GM19238 (cell line): ENCODE measurements at regions not wholly inside any gene's neighbourhood (a gene's known extent, or its start where the extent isn't known, plus 50 kb on each side); places are given as distances from the start of the nearest gene placed in this dataset.

Experiments used
- DNase-seq: peaks from one replicate; pipeline ENCODE4 v3.0.0; 2011; ENCODE audit warnings: low spot score; ENCODE audit not compliant: insufficient read length

DNA sequence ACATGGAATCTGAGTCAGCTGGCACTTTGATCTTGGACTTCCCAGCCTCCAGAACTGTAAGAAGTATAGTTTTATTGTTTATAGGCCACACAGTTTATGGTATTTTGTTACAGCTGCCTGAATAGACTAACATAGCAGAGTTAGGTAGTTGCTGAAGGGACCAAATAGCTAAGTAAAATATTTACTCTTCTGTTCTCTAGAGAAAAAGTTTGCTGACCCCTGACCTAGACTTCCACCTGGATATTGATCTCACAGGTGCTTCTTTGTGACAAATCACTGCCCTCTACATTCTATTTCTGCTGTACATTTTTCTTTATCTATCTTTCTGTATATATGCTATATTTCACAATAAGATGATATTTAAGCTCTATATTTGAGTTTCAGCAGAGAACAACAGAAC is 212.5 kb downstream of the CSNK2A3 start:
- no peak for DNase-seq

DNA sequence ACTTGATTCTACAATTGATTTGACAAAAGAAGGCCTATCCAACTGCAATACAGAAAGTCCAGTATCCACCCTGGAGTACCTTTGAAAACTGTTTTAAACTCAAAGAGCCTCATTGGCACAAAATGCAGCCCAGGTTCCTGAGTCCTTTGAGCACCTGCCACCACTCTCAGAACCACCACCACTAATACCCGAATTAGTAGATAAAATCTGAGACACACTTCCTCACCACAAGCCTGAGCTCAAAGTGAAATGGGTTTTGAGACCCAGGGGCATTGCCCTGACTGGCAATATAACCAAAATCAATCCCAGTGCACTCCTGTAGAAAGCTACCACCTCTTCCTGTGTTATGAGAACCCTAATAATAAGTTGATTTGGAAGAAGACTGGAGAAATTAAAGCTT is 215.7 kb downstream of the CSNK2A3 start:
- no peak for DNase-seq

DNA sequence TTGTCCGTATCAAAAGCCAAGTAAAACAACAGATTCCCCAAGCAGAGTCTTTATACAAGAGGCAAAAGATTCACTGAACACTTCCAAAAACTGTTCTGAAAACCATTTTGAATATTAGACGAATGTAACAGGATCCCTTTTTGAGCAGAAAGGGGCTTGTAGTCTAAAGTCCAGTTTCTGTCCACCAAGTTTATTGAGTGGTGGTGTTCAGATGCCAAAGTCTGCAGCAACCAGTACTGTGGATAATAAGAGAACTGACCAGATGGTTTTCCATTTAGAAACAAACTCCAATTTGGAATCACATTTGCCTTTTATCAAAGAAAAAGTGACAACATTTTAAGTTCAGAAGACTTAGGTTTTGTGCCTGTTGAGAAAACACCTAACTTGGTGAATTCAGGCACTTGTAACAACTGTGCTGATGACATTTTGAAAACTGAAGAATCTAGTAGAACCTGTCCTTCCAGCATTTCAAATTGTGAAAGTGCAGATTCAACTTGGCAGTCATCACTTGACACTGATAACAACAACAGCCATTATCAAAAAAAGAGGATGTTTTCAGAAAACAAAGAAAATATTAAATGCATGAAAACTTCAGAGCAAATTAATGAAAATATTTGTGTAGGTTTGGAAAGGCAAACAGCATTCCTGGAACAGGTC is 217.1 kb downstream of the CSNK2A3 start:
- no peak for DNase-seq

DNA sequence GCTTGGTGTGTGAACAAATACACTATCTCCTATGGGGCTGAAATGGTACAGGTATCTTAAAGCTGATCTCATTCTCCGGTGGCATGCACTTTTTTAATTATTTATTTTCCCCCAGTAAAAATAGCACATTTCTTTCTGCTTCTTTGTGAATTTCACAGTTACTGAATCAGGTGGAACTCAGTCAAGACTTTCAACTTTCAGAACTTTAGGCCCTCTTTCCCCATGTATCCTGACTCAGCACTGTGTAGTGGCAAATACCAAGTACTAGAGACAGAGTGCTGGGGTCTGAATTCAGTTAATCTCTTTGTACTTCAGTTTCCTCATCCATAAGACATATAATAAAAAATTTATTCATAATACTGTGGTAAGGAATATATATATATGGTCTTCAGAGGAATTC is 223.9 kb downstream of the CSNK2A3 start:
- no peak for DNase-seq

DNA sequence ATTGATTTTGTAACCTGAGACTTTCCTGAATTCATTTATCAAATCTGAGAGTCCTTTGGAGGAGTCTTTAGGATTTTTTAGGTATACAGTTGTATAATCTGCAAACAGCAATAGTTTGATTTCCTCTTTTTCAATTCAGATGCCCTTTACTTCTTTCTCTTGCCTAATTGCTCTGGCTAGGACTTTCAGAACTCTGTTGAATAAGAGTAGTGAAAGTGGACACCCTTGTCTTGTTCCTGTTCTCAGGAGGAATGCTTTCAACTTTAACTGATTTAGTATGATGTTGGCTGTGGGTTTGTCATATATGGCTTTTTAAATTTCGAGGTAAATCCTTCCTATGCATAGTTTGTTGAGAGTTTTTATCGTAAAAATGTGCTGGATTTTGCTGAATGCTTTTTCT is 227.4 kb downstream of the CSNK2A3 start:
- no peak for DNase-seq

DNA sequence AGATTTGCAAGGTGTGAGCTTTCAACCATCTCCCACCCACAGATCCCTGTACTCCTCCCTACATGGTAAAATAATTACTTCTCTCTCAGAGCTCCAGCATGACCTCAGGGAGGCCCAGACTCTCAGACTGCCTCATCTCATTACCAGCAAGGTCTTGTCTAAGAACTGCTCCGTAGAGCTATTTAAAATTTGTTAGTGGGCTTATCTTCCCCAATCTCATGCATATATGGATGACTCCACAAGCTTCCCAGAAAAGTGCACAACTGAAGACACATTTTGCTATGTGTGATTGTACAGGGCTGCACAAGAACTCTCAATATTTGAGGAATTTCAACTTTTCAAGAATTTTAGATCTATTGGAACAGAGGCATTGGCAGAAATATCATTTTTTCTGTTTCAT is 230.3 kb downstream of the CSNK2A3 start:
- DNase-seq = no peak

DNA sequence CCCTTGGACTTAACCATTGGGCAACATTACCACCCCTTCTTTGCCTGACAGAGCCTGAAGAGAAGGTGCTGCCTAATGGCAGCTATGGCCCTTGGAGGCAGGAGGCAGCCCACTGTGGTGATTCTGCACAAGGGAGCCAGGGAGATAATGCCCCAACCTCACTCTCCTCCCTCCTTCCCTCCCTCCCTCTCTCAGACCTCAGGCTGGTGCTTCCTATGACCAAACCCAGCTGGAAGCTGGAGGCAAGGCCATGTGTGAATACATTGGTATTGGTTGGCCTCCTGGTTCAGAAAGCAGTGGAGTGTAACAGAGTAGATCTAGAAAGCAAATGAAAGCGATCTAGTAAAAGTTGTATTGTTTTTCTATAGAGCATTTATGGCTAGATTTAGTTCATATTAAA is 233.1 kb downstream of the CSNK2A3 start:
- no peak for DNase-seq

DNA sequence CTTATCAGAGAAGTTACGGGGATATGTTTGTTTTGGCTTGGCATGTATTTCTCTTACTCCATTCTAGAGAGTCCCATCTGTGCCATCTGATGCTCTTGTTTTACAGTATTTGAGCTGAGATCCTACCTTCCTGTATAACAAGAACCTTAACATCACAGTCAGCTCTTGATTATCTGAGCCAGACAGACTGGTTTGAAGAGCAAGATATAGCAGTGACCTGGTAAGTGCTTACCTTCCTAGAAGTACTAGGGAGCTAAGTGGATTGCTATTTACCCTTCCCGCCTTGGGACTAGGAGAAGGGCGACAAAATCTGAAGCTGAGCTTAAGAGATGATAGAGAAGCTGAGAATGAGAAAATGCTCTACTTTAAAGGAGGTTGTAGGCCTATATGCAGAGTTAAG is 235.3 kb downstream of the CSNK2A3 start:
- no peak for DNase-seq

DNA sequence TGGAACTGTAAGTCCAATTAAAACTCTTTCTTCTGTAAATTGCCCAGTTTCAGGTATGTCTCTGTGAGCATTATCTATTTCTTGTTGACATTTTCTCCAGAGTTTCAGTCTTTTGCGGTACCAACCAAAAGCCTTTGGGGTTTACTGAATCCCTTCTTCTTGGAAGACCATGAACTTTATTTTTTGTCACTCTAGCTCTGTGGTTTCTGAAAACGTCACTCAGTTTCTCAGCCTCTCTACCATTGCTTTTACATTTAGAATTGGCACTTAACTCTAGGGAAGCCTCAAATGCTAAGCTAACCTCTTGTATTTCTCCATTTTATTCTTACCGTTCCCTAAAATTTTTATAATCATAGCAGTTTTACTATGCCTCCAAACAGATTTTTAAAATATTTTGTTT is 237.6 kb downstream of the CSNK2A3 start:
- no peak for DNase-seq

DNA sequence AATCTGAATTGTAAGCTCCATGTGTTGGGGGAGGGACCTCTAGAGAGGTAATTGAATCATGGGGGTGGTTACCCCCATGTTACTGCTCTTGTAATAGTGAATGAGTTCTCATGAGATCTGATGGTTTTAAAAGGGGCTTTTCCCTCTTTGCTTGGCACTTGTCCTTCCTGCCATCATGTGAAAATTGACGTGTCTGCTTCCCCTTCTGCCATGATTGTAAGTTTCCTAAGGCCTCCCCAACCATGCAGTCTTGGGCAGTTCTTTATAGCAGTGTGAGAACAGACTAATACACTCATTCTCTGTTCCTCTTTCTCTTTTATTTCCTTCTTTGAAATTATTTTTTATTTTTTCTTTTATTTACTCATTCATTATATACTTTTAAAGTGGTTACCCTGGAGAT is 239.4 kb downstream of the CSNK2A3 start:
- no peak for DNase-seq

DNA sequence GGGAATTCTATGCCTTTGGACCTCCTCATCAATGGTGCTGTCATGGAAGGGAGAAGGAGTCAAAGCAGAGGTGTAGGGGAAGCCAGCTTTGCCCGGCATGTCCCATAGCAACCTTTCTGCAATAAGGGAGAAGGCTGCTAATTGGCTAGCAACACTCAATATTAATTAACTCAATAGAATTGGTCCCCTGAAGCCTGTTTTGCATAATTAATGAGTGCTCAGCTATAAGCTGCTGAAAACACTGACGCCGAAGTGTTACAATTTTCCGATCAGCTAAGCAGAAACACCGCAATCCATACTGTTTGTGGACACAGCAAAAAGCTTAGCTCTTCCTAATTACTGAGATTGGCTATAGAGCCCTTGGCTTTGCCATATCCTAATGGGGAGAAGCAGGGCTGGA is 245.0 kb downstream of the CSNK2A3 start:
- DNase-seq = no peak

DNA sequence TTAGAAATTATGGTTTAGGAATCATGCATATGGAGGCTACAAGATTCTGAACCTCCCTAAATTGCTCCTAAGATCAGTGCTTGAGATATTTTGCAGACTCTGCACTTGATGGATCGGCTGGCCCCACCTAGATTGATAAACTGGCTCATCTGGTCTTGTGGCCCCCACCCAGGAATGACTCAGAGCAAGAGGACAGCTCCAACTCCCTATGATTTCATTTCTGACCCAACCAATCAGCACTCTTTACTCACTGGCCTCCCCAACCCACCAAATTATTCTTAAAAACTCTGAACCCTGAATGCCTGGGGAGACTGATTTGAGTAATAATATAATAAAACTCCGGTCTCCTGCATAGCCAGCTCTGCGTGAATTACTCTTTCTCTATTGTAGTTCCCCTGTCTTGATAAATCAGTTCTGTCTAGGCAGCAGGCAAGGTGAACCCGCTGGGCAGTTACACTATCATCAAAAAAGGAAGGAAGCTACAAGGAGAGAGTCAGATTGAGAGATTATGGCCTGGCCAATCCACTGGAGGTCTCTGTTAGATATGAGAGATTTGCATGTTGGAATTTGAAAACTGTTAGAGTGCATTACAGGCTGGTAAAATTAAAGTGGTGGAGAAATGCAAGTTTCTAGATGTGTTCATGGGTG is 245.8 kb downstream of the CSNK2A3 start:
- DNase-seq = no peak

DNA sequence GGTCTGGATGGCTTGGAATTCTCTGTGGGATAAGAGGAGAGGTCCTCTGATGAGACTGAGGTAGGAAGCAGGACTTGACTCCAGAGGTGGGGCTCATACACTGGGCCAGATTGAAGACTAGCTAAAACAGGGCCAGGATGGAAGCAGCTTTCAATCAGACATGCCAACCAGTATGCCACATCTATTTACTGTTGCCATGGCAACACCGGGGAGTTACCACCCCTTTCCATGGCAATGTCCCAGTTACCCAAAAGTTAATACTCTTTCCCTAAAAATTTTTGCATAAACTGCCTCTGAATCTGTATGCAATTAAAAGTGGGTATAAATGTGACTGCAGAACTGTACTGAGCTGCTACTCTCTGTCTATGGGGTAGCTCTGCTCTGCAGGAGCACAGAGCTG is 247.5 kb upstream of the ZBED5 start:
- DNase-seq = no peak

DNA sequence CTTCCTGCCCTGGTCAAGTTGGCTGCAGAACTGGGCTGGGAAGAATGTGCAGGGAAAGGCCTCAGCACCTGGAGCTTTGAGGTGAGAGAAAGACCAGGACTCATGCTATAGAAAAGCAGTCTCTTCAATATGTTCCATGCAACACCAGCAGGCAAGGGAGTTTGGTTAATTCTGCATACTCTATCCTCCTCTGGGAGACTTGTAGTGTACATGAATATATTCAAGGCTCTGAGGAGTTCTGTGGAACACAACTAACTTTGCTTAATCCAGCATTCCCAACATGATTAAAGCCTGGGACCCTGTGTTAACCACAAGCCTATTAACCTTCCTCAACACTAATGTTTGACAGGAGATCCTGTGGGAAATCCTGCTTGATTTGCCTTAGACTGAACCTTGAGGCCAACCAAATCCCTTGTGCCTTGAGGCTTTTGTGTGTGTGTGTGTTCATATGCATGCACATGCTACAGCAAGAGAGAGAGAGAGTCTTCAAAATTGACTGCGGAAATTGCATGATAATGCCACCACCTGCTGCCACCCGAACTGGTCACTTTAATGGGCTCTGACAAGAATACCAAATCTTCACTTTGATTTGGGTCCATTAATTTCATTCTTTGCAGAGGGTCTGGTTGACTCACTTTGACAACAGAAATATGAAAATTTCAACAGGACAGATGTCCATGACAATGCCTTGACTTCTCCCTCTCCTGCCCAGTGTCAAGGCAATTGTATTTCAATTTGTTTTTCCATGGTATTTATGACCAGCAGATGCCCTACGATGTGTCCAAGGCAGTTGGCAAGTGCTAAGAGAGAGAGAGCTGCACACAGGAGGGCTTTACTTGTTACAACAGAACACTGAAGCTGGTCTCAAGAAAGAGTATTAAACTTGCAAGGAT is 238.2 kb upstream of the ZBED5 start:
- DNase-seq = no peak

DNA sequence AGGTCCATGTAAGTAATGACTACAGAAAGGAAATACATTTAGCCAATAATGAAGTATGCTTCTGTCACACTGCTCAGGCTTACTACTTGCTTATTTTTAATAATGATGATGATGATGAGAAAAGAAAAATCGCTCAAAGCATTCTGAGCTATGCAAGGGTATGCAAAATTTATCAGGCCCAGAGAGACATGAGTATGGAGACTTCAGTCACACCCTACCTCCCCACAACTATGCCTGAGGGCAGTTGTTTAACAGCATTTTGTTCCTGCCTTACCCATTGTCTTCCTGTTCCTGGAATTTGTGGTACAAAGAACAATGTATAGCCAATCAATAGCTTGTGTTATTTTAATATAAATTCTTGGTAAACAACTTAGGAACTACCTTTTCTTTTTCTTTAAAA is 232.6 kb upstream of the ZBED5 start:
- no peak for DNase-seq

DNA sequence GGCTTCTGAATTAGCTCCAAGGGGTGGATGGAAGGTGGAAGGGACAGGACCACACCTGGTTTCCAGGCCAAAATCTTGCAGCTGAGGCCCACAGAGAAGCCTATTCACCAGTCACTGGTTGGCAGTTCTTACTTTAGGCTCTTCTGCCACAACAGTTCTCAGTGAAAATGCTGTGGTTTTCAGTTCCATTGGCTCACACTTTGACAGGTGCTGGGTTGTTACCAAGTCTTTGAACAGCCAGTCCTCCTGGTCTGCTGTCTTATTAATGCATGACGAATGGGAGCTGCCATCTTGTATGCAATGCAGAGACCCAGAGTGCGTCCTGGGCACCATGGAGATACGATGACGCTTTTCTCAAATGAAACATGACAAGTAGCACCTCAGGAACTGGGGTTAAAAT is 232.0 kb upstream of the ZBED5 start:
- DNase-seq = no peak

DNA sequence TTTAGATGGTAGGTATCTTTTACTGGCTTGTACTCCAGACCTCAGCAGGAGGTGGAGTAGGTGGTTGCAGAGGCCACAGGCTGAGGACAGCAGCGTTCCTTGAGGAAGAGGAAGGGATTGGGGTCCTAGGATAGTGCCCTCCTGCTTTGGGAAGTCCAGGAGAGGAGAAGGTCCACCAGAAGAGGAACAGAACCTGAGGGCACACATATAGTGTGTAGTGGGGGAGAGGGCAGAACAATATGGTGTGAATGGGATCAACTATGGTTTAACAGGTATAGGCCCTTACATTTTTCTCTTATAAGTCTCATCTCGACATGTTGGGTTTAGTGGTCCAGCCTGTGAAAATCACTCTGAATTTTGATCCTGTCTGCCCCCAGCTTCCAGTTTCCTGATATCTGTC is 229.1 kb upstream of the ZBED5 start:
- no peak for DNase-seq

DNA sequence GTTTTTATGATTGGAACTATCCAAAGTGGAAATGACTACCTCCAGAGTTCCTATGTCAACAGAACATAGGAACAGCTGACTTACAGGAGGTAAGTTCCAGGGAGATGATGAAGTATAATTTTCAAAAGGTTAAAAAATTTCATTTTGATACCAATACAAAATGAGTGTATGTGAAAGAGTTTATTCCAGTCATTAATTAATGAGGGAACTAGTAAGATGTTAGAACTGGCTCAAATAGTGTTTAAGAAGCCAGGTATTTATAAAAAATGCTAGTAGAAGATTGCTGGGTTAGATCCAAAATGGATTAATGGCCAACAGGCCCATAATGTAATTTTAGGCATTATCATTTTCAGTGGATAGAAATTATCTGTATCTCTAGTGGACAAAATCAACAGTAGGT is 227.7 kb upstream of the ZBED5 start:
- no peak for DNase-seq

DNA sequence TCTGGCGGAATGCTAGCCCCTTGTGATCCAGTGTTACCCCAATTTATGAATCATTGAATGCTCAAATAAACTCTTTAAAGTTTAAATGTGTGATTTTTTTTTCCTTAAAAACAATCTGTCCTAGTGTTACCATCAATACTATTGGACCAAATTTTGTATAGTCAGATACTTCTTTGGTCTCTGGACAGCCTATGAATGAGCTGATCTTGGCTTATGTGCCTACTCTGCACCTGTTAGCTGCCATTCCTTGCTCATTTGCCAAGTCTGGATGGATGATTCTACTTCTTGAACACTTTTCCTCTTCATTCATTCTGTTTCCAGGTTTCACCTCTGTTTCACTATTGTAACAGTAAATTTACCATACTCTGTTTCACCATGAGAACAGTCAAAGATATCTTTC is 226.5 kb upstream of the ZBED5 start:
- no peak for DNase-seq

DNA sequence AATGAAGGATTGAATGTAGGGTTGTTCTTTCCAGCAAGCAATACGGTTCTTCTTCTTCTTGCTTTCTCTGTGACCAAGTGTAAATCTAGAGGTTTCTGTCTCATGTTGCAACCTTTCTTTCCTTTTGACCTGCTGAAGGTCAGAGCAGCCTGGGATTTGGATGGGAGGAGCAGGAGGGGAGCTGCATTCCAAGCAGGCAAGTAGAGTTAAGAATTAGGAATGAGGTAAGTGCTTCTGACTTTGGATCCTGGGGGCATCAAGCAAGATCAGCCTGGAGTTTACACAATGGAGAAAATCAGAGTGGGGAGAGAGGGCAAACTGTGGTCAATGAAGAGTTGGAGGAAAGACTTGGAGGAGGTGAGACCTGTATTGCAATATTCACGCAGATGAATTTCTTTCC is 225.6 kb upstream of the ZBED5 start:
- no peak for DNase-seq

DNA sequence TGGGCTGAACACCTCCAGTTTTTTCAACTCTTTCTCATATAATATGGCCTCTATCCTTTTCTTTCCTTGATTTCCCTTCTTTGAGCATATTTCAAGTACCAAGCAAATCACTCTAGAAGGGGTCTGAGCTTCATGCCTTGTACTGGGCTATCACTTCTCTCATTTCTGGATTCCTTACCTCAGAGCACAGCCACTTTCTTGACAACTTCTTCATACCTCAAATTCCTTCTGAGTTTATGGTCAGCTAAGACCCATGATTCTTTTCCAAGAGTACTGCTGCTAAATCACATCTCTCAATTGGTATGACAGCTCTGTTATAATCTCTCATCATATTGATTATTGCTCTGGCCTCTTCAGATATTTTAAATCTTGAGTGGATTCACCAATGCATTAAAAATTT is 224.8 kb upstream of the ZBED5 start:
- no peak for DNase-seq

DNA sequence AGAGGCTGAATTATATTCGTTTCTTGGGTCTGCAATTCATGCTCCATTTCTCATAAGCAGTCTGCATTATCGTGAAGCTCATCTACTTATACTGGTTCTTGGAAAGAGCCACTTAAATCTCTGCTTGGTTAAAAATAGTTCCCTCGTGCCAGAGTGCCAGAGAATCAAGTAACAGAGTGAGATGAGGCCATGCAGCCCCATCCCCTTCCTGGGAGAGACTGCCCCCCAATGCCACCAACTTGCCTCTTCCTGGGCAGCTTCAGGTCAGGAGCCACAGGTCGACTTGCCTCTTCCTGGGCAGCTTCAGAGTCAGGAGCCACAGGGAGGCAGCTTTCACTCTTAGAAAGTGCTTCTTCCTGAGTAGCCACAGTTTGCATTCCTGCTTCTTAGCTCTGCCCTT is 223.9 kb upstream of the ZBED5 start:
- no peak for DNase-seq

DNA sequence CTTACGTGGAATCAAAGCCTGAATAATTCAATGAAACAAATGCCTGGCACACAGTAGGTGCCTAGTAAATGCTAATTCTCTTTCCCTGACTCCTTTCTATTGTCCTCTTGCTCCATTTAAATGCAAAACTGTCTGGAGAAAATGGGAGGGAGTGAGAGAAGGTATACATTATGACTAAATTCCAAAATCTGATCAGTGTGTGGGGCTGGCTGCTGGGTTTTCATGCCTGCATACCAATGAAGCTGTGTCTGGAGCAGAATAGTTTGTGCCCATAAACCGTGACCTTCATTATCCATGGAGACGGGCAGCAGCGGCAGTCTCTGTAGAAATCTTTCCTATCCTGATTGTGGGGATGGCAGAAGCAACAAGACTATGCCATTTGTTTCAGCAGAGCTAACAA is 223.4 kb upstream of the ZBED5 start:
- no peak for DNase-seq
